CD4-positive, alpha-beta T cell (primary cell): ENCODE measurements at regions not wholly inside any gene's neighbourhood (a gene's known extent, or its start where the extent isn't known, plus 50 kb on each side); places are given as distances from the start of the nearest gene placed in this dataset.

Experiments used
- ATAC-seq: fragments of 200-7000 bp; cut with Tn5 transposase; one replicate; pipeline ENCODE4 v1.10.0; 2022; ENCODE audit warnings: mild to moderate bottlenecking; ENCODE audit not compliant: poor library complexity
- CTCF ChIA-PET: fragments of 350-600 bp; sonication (Branson Sonifier 250); formaldehyde crosslinking; loops from one replicate; lab custom pipeline; 2021; ENCODE audit warnings: antibody characterized with exemption, inconsistent platforms; lab: Charles Lee
- POLR2A ChIA-PET: fragments of 350-600 bp; sonication (Branson Sonifier 250); formaldehyde crosslinking; loops from one replicate; lab custom pipeline; 2021; ENCODE audit warnings: antibody characterized with exemption, inconsistent platforms; lab: Charles Lee
- DNase-seq, 14 experiments: peaks; one replicate each; pipeline ENCODE4 v3.0.0-alpha.2; 2013 to 2020; ENCODE audit warnings: mixed read lengths in 2 of 14
- H3K27ac ChIP-seq, 2 donors: one replicate each; pipeline versions ENCODE4 v1.5.1 to v1.7.0; 2013; ENCODE audit warnings: low read length in 2 of 2, low read depth in 1 of 2, mild to moderate bottlenecking in 1 of 2
- H3K27me3 ChIP-seq, 2 experiments: 1 replicate in 1 of 2; 2 replicates in 1 of 2; pipeline versions ENCODE4 v1.6.1 to v1.7.0; 2013; ENCODE audit warnings: low read length in 2 of 2, control low read depth in 1 of 2, mild to moderate bottlenecking in 1 of 2, moderate library complexity in 1 of 2; ENCODE audit not compliant: insufficient read depth in 2 of 2, control insufficient read depth in 1 of 2
- H3K36me3 ChIP-seq: one replicate; pipeline ENCODE4 v1.6.1; 2013; ENCODE audit warnings: low read length, control low read depth; ENCODE audit not compliant: insufficient read depth
- H3K4me1 ChIP-seq: one replicate; pipeline ENCODE4 v1.6.1; 2013; ENCODE audit warnings: low read length, control low read depth; ENCODE audit not compliant: insufficient read depth
- H3K4me3 ChIP-seq: one replicate; pipeline ENCODE4 v1.5.1; 2013; ENCODE audit warnings: mild to moderate bottlenecking, low read length, moderate library complexity
- H3K9me3 ChIP-seq, 2 experiments: 1 replicate in 1 of 2; 2 replicates in 1 of 2; pipeline versions ENCODE4 v1.6.1 to v1.7.0; 2013; ENCODE audit warnings: low read length in 2 of 2, mild to moderate bottlenecking in 2 of 2, control low read depth in 1 of 2, moderate library complexity in 1 of 2; ENCODE audit not compliant: control insufficient read depth in 1 of 2, insufficient read depth in 1 of 2
- H3K27ac Mint-ChIP-seq: one replicate; pipeline ENCODE4 v1.8.0; 2020; ENCODE audit warnings: mixed read lengths
- H3K27me3 Mint-ChIP-seq: one replicate; pipeline ENCODE4 v1.8.0; 2021; ENCODE audit warnings: mixed read lengths
- H3K36me3 Mint-ChIP-seq: one replicate; pipeline ENCODE4 v1.8.0; 2021; ENCODE audit warnings: low read depth, mixed read lengths
- H3K4me1 Mint-ChIP-seq: one replicate; pipeline ENCODE4 v1.8.0; 2021; ENCODE audit warnings: low read depth, mixed read lengths
- H3K4me3 Mint-ChIP-seq: one replicate; pipeline ENCODE4 v1.8.0; 2020; ENCODE audit warnings: mild to moderate bottlenecking, mixed read lengths
- H3K9me3 Mint-ChIP-seq: one replicate; pipeline ENCODE4 v1.8.0; 2020; ENCODE audit warnings: mixed read lengths
- CTCF ChIP-seq: fragments of 200-600 bp; IDR thresholded peaks from one replicate; pipeline ENCODE4 v1.8.0; 2022; ENCODE audit warnings: antibody characterized with exemption, mild to moderate bottlenecking
- intact Hi-C, 2 experiments: fragments of 100-400 bp; cut with DNase I in 1 of 2; cut with micrococcal nuclease in 1 of 2; formaldehyde crosslinking; loops; one replicate each; pipeline versions ENCODE4 v1.15.1 to v1.9.0; 2023 to 2025; cut with DNase I, micrococcal nuclease

DNA sequence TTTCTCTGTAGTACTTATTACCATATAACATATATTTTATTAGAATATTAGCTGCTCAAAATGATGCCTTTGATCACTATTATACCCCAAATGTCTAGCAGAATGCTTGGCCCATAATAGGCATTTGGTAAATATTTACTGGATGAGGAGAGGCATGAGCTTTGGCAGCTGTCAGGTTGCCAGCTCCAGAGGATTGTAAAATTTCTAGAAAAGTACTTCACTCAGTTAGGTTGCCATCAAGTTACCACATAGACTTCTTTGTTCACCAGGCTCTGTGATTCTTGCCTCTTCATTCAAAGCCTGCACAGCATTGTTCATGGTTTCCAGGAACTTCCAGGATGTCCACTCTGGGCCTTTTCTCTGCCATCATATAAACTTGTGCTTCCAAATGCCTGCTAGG, 582.8 kb downstream of the PDCD6IP start:
- ChIA-PET POLR2A (no interaction called here), CTCF (no interaction called here)
- TF ChIP-seq CTCF, result no peak
- no peaks in the 10 kb centered on the region for H3K4me1 ChIP-seq
- ATAC-seq (no peak), DNase-seq (no peak)
- no peak overlapping the region for H3K4me3 ChIP-seq
- H3K27ac ChIP-seq, result no peak overlapping the region
- no peak overlapping the region for H3K27ac Mint-ChIP-seq
- H3K36me3 Mint-ChIP-seq, result no peaks in the 10 kb centered on the region
- H3K36me3 ChIP-seq, result no peaks in the 10 kb centered on the region
- H3K4me1 Mint-ChIP-seq, result no peaks in the 10 kb centered on the region
- intact Hi-C loops, result no loop called here
- H3K9me3 Mint-ChIP-seq, result no peaks in the 10 kb centered on the region
- no peaks in the 10 kb centered on the region for H3K27me3 ChIP-seq
- H3K9me3 ChIP-seq, result no peaks in the 10 kb centered on the region
- no peak overlapping the region for H3K4me3 Mint-ChIP-seq
- H3K27me3 Mint-ChIP-seq, result no peaks in the 10 kb centered on the region

DNA sequence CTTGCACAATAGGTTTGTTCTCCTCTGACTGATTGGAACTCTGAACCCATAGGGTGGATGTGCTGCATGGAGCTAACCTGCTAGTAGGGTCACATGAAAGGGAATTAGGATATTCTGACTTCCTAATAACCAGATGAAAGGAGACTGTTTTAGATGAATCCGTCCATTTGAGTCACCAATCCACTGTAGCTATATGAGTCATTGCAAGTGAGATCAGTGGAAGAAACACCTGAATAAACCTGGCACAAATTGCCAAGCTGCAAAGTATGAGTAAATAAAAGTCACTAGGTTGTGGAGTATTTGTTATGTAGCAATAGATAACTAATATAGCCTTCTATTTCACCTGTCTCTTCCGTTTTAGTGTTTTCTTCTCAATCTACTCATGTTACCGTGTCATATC, 584.4 kb downstream of the PDCD6IP start:
- Histone ChIP-seq H3K4me3 (no peak overlapping the region), H3K36me3 (no peaks in the 10 kb centered on the region), H3K9me3 (no peaks in the 10 kb centered on the region), H3K4me1 (no peaks in the 10 kb centered on the region), H3K27me3 (no peaks in the 10 kb centered on the region), H3K27ac (no peak overlapping the region)
- POLR2A ChIA-PET, result no interaction called here
- no peaks in the 10 kb centered on the region for H3K36me3 Mint-ChIP-seq
- intact Hi-C loops, result no loop called here
- no peak for DNase-seq
- TF ChIP-seq CTCF, result no peak
- H3K27me3 Mint-ChIP-seq, result no peaks in the 10 kb centered on the region
- no peak overlapping the region for H3K4me3 Mint-ChIP-seq
- no peak for ATAC-seq
- H3K4me1 Mint-ChIP-seq, result no peaks in the 10 kb centered on the region
- H3K27ac Mint-ChIP-seq, result no peak overlapping the region
- H3K9me3 Mint-ChIP-seq, result no peaks in the 10 kb centered on the region
- CTCF ChIA-PET, result no interaction called here

- Mint-ChIP-seq H3K4me3 (no peak overlapping the region), H3K27ac (no peak overlapping the region), H3K9me3 (no peaks in the 10 kb centered on the region), H3K27me3 (no peaks in the 10 kb centered on the region), H3K36me3 (no peaks in the 10 kb centered on the region), H3K4me1 (no peaks in the 10 kb centered on the region)
- H3K36me3 ChIP-seq, result no peaks in the 10 kb centered on the region
- intact Hi-C loops, result no loop called here
- ChIA-PET POLR2A (no interaction called here), CTCF (no interaction called here)
- no peaks in the 10 kb centered on the region for H3K4me1 ChIP-seq
- H3K9me3 ChIP-seq, result no peaks in the 10 kb centered on the region
- DNase-seq (no peak), ATAC-seq (no peak)
- no peak for TF ChIP-seq CTCF
- H3K27me3 ChIP-seq, result no peaks in the 10 kb centered on the region
- H3K27ac ChIP-seq, result no peak overlapping the region
- no peak overlapping the region for H3K4me3 ChIP-seq
Measured at GRCh38 chr3:34386309-34386708, 587.9 kb downstream of the PDCD6IP start.
